NCI-H2081 (cell line): ENCODE measurements at regions not wholly inside any gene's neighbourhood (a gene's known extent, or its start where the extent isn't known, plus 50 kb on each side); places are given as distances from the start of the nearest gene placed in this dataset.
"Not testable (repeated sequence)": the region's sequence is repeated elsewhere in the genome, so short reads cannot be mapped to it uniquely, and the experiment has no call there.

Source experiments
- DNase-seq, 2 experiments: peaks; one replicate each; lab custom pipeline; 2025; lab: John Stamatoyannopoulos, UW

- DNase-seq, result no peak
Measured at GRCh38 chr14:81584495-81584894, 50.8 kb upstream of the SEL1L start.

GRCh38 chr14:81589381-81590065 is 55.9 kb upstream of the SEL1L start:
- no peak for DNase-seq

GRCh38 chr14:81591266-81591665 is 57.6 kb upstream of the SEL1L start:
- no peak for DNase-seq

GRCh38 chr14:81594012-81594411 is 60.4 kb upstream of the SEL1L start:
- no peak for DNase-seq

GRCh38 chr14:81605660-81606059 is 72.0 kb upstream of the SEL1L start:
- DNase-seq, result no peak

GRCh38 chr14:81613341-81614045 is 79.8 kb upstream of the SEL1L start:
- no peak for DNase-seq

GRCh38 chr14:81614302-81614701 is 80.6 kb upstream of the SEL1L start:
- not testable (repeated sequence) for DNase-seq

GRCh38 chr14:81618695-81619094 is 85.0 kb upstream of the SEL1L start:
- no peak for DNase-seq

- no peak for DNase-seq
Measured at GRCh38 chr14:81619816-81620215, 86.2 kb upstream of the SEL1L start.

- not testable (repeated sequence) for DNase-seq
Measured at GRCh38 chr14:81623771-81624396, 90.2 kb upstream of the SEL1L start.

- peak; percentile 11 to 44 for DNase-seq
Measured at GRCh38 chr14:81625343-81625742, 91.7 kb upstream of the SEL1L start.

GRCh38 chr14:81632157-81632556 is 98.5 kb upstream of the SEL1L start:
- no peak for DNase-seq

GRCh38 chr14:81633496-81633895 is 99.8 kb upstream of the SEL1L start:
- DNase-seq, result no peak

- DNase-seq, result no peak
Measured at GRCh38 chr14:81637639-81638038, 104.0 kb upstream of the SEL1L start.

- DNase-seq, result no peak
Measured at GRCh38 chr14:81638656-81639280, 105.1 kb upstream of the SEL1L start.

- no peak for DNase-seq
Measured at GRCh38 chr14:81653626-81654025, 120.0 kb upstream of the SEL1L start.

GRCh38 chr14:81655423-81656314 is 122.0 kb upstream of the SEL1L start:
- no peak for DNase-seq

GRCh38 chr14:81656811-81657210 is 123.2 kb upstream of the SEL1L start:
- no peak for DNase-seq

GRCh38 chr14:81662066-81662465 is 128.4 kb upstream of the SEL1L start:
- no peak for DNase-seq

GRCh38 chr14:81662570-81663197 is 129.0 kb upstream of the SEL1L start:
- no peak for DNase-seq

- no peak for DNase-seq
Measured at GRCh38 chr14:81668626-81669274, 135.1 kb upstream of the SEL1L start.
